NCI-H524 (cell line): ENCODE measurements at regions not wholly inside any gene's neighbourhood (a gene's known extent, or its start where the extent isn't known, plus 50 kb on each side); places are given as distances from the start of the nearest gene placed in this dataset.
"Not testable (repeated sequence)": the region's sequence is repeated elsewhere in the genome, so short reads cannot be mapped to it uniquely, and the experiment has no call there.

Experiments
- DNase-seq, 2 experiments: peaks; one replicate each; lab custom pipeline; 2025; lab: John Stamatoyannopoulos, UW

DNA sequence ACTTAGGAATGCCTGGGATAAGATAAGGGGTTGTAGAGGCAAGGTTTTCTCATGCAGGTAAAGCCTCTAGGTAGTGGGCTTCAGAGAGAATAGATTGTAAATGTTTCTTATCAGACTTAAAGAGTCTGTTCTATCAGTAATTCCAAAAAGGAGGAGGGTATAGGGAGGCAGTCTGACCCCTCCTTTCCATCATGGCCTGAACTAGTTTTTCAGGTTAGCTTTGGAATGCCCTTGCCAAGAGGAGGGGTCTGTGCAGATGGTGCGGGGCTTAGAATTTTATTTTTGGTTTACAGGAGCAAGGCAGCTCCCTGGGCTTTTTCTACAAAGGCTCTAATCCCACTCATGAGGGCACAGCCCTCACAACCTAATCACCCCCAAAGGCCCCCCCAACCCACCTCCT, 135.0 kb downstream of the B3GNT2 start:
- no peak for DNase-seq

DNA sequence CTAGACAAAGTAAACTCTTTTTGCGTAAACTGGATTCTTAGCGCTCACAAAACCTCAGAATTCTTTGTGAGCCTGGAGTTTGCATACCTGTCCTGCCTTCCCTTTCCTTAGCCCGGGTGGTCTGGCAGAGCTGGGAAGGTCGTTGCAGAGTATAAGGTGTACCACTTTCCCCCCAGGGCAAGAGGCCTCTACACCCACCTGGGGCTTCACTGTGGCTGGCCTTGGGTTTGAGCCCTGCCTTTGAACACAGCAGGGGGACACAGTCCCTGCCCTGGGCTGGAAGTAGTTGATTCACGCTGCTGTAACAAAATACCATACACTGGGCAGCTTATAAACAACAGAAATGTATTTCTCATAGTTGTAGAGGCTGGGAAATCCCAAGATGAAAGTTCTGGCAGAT, 133.9 kb downstream of the B3GNT2 start:
- DNase-seq: no peak

DNA sequence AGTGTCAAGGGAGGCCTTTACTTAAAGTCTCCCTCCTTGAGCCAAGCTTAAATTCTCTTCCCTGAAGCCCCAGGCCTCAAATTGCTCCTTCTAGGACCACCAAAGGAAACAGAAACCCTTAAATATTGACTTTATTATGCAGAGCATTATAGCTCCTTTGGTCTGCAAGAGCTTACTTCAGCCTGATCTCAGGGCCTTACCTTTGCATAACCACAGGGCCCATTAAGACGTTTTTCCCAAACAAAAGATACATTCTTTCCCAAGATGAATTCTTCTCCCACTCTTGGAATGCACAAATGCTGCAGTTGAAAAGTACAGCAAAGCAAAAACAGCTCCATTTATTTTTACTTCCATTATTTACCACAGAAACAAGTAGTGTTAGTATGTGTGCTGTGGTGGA, 130.8 kb downstream of the B3GNT2 start:
- DNase-seq: no peak

DNA sequence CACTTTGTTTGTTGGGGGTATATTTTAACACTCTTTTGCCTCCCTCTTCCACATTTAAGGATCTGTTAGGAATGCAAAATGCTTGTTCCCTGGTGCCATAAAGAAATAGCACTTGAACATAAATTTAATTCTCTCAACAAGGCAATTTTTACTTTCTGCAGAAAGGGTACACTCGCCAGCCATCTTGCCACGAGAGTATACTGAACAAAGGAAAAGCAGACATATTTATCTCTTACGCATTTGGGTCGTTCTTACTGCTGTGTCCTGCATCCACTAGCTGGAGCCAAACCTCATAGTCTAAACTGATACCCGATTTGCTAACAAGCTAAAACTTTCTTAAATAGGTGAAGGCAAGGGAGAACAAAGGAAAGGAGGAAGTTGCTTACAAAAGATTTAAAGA, 129.5 kb downstream of the B3GNT2 start:
- no peak for DNase-seq

DNA sequence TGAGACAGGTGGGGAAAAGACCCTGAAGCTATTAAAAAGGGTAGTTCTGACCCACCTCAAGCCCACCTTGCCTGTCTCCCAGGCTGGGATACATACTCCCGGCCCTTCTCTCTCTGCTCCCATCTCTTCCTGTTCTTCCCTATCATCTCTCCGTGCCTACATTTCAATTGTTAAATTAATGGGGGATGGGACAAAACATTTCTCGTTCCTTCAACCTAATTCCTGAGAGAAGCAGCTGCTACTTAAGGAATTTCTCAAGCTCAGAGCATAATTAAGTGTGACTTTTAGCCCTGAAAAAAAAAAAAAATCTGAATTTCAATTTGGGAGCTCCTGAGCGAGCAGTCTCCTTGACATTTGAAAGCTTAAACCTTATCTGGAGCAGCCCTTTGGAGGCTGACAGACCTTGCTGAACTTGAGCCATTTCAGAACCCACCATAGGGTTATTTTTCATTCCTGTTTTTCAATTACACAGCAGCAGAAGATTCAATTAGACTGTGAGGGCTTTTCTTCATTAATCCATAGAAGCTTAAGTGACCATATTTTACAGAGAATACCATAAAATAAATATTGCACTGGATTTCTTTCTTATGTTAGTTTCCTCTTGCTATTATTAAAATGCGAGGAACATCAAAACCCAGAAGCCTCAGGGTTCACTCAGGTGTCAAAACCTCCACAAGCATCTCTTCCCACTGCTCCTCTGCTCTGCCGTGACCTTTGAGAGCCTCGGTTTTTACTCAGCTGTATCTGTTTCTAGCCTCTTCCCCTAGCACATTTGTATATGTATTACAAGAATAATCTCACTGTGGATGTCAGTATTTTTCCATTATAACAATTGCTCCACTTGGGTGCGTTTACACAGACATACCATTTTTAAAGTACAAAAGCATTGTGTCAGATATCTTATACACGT, 125.7 kb downstream of the B3GNT2 start:
- DNase-seq: no peak

DNA sequence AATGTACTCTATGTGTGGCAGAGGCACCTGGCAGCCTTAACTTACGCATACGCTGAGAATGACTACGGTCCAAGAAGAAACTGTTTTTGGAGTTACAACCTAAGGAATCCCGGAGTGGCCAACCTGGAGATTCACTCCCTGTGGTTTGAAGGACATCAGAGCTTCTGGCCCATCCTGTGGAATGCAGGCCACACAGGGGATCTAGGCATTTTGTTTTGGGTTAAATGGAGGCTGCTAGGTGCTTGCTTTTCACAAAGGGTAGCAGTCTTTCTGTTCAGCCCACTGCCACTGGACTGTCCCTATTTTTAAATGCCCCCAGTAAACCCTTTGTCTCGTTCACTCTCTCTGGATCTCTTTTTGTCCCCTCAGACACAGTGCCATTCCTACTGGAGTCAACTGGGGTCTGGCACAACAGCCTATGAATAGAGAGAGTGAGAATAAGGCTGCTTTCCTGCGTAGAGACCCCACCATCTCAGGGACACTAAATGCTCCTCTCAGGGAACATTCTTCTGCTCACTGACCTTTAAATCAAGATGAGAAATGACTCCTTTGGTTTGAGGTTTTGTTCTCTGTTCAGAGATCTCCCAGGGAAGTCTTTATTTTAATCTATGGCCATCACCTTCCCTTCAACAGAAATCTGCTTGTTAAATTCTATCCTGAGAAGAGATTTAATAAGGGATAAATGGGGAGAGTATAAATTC, 124.9 kb downstream of the B3GNT2 start:
- no peak for DNase-seq

DNA sequence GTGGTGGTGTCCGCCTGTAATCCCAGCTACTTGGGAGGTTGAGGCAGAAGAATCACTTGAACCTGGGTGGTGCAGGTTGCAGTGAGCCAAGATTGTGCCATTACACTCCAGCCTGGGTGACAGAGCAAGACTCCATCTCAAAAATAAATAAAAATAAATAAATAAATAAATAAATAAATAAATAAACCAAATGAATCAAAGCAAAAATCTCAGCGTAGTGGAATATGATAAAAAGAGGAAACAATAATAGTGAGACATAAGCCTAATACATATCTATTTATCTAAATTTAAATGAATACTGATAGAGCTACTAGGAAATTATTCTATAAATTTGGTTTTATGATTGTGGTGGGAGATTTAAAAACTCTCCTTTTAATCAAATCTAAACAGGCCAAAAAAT, 124.2 kb downstream of the B3GNT2 start:
- not testable (repeated sequence) for DNase-seq

DNA sequence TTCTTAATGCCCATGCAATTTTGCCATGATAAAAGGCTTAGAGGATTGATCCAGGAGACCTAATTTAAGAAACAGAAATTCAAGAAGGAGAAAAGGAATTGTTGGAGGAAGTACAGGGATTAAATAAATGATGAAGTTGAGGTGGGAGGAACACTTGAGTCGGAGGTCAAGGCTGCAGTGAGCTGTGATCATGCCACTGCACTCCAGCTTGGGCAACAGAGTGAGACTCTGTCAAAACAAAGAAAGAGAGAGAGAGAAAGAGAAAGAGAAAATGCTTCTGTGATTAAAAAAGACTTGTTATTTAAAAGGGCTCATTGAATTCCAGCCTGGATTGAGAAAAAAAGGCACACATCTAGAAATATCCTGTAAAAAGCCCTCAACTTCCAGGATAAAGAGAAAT, 123.2 kb downstream of the B3GNT2 start:
- DNase-seq: no peak

DNA sequence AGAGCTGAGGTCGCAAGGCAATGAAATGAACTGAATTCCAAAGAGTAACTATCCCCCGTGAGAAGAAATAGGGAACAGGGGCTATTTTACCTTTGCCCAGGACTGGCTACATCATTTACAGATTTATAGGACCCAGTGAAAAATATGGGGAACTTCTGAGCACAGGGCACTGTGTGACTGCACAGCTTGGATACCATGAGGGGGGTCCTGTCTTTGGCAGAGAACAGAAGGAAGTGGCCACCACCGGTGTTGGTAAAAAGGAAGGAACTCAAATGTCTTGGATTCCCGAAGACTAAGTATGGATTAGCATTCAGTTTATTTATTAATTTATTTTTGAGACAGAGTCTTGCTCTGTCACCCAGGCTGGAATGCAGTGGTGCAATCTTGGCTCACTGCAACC, 119.6 kb downstream of the B3GNT2 start:
- no peak for DNase-seq

DNA sequence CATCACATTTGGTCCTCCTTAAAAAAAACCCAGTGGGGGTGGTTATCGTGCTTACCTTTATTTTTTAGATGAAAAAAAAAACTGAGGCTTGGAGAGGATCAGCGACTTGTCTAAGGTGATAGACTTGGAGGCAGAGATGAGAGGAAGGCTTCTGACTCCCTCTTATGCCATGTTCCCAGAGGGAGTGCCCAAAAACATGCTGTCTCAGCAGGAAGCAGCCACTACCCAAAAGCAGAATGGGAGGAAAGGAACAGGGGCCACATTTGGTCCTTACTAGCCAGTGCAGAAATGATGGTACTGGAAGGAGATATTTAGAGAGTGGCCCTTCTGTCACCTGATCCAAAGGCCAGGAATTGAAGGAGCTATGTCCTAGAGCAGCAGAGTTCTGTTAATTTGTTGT, 118.4 kb downstream of the B3GNT2 start:
- no peak for DNase-seq

DNA sequence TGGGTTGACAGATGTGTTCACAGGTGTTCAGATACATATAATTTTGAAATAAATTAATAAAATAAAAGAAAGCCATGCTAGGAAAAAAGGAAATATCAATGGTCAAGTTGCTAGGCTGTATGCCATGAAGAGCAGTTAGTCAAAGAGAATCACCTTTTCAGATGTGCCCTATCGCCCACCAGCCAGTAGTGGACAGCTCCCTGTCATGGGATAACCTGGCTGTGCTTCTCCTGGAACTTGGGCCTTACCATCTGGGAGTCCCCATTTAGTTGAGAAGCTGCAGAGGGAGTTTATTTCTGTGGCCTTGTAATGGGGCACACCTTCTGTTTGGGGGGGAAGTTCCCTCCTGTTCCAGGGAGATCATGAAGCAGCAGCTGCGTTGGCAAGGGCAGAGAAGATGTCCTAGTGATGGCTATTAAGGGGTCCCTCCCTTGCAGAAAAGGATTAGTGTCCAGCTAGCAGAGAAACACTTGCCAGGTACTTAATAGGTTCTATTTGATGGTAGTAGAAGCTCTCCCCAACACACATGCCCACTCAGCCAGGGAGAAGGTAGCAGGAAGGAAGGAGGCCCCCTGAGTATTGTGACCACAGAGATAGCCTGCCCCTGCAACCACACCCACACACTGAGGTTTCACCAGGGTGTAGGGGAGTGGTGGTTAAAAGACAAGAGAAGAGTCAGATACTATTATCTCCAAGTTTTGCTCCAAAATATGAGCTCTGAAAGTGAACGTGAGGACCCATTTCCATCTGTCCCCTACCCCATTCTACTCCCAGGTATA, 117.7 kb downstream of the B3GNT2 start:
- no peak for DNase-seq

DNA sequence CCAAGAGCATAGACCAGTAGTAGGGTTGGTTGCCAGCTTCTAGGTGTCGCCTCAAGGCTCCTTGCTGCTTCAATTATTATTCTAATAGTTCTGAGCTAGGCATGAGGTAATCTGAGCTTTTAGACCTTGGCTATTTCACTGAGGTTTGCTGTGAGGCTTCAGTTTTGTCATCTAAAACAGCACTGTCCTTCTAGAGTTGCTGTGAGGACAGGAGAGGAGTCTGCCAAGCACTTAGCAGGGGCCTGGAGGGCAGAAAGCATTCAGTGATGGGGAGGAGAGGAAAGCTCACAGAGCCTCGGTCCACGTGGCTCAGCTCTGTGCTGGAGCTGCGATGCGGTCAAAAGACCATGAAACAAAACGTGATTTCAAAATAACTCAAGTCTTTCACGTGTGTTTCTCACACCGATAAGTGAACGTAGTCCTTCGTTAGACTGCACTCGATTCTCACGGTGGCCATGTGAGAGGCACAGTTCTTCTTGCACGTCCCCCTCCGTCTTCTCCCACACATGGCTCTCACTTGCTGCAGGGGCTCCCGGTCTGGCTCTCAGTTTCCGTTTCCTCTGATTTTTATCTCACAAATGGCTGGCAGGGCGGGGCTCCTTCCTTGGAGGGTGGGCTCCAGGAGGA, 113.7 kb downstream of the B3GNT2 start:
- DNase-seq: no peak

DNA sequence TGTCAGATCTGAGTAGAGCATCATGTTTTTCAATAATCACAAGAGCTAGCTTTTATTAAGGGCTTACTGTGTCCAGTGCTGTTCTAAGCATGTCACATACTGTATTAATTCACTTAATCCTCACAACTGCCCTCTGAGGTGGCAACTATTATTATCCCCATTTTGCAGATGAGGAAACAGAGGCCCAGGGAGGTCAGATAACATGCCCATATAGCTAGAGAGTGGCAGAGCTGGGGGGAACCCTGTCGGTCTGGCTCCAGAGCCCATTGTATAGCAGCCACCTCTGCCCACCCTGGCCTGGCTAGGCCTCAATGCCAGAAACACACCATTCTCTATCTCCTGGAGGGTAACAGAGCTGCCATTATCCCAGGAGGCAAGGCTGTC, 113.2 kb downstream of the B3GNT2 start:
- DNase-seq: no peak

DNA sequence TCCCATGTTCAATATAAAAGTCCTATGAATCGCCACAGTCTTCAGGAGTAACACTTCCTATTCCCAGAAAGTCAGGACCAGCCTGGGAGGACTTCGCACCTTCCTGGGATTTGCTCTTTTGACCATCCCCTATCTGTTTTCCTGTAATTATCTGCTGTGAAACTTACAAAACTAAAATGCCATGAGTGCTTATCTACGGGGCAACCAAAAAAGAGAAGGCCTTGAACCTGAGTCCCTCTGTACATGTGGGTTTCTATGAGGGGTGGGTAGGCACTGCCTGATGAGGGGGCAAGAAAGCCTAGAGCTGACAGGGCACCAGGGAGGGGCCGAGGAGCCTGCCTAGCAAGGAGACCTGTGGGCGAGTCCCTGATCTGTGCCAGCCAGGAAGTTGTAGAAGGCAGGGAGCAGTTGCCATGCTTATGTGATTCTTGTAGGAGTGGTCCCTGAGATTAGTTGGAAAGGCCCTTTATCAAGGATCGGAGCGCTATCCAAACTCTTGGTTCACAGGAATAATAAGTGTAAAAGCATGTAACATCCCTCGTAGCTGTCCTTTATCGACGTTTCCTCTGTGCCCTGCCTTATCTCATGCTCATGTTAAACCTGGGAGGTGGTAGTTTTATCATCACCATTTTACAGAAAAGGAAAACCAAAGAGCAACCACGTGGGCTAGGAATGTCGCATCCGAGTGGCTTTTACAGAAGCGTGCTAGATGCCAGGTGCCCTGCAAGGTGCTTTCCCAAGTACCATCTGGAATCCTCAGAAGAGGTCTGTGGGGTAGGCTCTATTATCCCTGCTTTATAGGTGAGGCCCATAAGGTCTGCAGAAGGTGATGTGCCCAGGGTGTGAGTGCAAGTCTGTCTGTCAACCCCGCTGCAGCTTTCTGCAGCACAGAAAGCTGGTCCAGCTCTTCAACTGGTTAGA, 111.8 kb downstream of the B3GNT2 start:
- DNase-seq: peak in 1 of 2 experiments; percentile 33

DNA sequence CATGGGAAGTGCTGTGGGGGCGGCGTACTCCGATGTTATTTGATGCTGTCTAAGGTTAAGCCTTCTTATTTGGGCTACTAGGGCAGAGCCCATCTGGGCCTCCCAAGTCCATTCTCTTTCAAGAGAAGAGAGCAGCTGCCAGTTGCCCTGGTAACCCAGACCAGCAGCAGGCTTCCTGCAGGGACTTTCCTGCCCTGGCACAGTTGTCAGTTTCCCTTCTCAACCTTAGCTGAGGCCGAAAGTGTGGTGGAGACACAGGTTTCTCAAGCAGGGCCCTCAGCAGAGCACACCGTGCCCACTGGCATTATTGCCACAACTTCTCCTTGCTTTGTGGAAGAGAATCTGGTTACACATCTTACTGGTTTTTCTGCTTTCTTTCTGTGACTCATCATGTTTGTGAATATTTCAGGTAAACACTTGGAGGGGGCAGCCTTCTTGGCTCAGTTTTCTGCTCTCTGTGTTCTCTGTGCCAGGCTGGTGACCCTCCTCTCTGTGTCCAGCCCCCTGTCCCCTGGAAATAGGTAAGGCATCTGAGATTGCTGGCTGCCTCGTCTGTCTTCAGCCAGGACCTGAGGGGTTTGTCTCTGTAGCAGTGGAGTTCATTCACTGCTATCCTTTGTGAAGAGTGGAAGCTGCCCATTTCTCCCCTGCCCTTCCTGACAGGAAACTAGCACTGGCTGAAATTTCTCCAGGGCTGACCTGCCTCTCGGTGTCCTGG, 111.0 kb downstream of the B3GNT2 start:
- peak; percentile 77 to 90 for DNase-seq

DNA sequence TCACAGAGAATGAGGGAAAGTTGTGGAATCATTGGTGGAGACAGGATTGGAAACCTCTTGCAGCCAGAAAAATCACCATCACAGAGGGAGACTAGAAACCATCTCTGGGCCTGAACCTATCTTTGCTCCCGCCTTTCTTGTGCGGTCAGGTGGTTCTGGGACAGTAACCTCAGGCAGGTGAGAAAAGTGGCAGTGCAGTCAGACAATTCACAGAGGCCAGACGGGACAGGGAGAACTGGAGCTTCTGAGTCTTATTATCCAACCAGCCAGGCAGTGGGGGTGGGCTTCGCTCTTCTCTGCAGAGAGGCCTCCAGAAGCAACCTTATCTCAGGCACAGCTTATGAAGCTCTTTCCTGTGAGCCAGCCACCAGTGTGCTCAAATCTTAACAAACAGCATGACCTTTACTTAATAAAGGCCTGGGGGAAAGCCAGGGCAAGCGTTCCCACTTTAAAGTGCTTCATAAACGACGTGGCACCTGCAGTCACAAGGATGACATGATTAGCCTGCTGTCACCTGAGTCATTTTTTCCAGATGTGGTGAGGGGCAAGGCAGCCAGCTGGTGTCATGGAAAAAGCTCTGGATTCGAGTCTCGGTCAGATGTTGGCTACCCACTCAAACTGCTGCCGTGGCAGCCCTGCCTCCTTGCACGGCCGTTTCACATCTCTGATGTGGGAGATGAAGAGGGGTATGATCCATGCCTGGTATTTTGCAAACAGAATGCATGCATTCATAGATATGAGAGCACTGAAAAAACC, 109.7 kb downstream of the B3GNT2 start:
- peak in 1 of 2 experiments; percentile 16 for DNase-seq

DNA sequence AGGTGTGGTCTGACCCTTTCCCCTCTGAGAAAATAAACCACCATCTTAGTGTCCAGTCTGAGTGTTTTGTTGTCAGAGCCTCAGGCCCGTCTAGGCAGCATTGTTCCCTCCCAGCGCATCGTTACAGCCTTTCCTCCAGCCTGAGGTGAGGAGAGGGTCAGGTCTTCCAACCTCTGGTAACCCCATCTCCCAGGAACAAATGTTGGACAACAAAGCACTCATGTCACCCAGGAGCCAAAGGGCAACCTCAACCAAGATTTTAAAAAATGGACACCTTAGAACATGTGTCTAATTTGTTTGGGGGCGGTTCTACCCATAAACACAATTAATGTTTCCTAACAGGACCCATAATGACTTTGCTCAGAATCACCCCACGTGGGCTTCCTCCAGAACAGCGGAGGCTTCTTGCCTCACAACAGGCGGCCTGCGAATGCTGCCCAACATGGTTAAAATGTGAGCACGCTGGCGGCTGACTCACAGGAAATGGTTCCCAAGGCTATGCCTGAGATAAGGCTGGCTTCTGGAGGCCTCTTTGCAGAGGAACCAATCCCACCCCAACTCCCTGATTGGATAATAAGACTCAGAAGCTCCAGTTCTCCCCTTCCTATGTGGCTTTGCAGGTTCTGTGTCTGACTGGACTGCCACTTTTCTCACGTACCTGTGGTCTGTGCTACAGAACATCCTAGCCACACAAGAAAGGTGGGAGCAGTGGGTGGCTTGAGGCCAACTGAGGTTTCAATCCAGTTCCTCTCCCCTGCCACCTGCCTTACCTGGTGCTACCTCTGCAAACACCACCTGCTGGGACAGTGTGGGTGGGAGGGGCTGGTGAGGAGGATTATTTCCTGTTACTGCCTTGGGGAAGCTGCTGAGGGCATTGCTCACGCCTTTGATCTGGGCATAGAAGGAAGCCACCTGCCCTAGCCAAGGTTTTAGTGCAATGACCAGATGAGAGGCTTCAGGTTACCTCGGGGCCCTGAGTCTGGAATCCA, 108.8 kb downstream of the B3GNT2 start:
- DNase-seq: no peak

DNA sequence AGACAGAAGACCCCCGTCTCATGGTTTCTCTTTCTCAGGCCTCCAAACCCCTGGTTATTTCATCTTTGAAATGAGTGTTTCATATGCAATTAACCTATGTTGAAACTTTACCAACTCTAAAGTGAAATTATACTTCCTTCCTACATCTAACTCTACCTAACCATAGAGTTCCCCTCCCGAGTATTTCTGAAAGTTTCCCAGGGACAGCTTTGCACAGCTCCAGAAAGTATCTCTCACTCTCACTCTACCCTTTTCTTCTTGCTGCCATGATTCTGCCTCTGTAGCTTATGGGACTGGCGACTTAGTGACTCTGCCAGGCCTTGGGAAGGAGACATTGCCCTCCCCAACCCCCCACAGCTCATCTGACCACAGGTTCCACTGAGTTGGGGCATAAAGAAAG, 107.9 kb downstream of the B3GNT2 start:
- DNase-seq: no peak
